ENCODE measurements at regions not wholly inside any gene's neighbourhood (a gene's known extent, or its start where the extent isn't known, plus 50 kb on each side); places are given as distances from the start of the nearest gene placed in this dataset.
"Not testable (repeated sequence)": the region's sequence is repeated elsewhere in the genome, so short reads cannot be mapped to it uniquely, and the experiment has no call there.

- no peak for DNase-seq (ENCODE audit: low spot score)
Measured at GRCh38 chr9:110093871-110094270, 114.1 kb downstream of the C9orf152 start.

DNA sequence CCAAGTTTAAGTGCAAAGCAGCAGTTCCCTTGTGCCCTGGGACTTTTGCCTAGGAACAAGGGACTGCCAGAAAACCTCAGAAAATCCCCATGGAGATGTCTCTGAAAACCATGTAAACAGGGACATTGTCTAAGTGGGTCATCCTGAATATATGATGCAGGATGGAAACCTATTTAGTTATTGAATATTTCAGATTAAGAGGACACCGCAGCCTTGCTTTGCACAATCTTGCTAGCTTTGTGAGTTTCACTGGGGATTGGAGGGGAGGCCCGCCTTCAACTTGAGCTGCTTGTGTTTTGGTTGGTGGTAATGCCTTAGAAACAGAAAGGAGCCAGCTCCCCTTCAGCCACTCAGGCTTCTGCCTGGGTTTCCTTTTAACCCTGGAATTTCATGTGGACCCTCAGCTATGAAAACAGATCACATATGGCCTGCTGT, 112.8 kb downstream of the C9orf152 start:
- DNase-seq (ENCODE audit: low spot score): peak; percentile 26

- DNase-seq (ENCODE audit: low spot score): no peak
Measured at GRCh38 chr9:110095776-110096175, 112.2 kb downstream of the C9orf152 start.

GRCh38 chr9:110096674-110097073, 111.3 kb downstream of the C9orf152 start:
- not testable (repeated sequence) for DNase-seq (ENCODE audit: low spot score)

DNA sequence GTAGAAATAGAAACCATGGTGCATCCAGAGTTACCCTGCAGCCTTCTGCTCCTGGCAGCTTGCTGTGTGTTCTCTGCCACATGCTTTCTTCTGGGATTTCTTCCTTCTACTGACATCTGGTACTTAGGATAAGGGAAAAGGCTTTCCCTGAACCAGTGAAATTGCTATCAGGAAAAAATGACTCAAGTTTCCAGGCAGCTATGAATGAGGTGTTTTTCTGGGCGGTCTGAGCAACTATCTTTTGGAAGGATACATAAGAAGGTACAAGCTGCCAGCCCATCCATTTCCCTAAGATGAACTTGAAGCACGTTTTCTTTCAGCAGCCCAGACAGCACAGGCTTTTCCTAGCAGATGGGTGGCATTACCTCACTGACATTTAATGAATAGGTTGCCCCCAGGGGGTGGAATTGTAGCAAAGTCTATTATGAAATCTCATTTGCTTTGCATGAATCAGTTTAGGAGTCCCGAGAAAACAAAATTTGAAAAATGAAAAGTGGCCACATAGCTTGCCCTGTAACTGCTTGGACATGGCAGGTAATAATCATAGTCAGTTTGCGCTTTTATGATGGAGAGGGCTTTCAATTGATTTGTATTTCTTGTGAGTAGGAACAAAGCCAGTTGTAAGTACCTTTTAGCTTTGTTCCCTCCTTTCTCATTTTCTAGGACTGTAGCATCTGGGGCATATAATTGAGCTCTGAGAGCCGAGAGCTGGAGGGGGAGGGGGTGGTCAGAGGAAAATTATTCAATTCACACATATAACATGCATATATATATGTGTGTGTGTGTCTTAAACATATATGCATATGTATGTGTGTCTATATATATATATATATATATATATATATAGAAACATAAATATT, 108.5 kb downstream of the C9orf152 start:
- peak; percentile 25 for DNase-seq (ENCODE audit: low spot score)

DNA sequence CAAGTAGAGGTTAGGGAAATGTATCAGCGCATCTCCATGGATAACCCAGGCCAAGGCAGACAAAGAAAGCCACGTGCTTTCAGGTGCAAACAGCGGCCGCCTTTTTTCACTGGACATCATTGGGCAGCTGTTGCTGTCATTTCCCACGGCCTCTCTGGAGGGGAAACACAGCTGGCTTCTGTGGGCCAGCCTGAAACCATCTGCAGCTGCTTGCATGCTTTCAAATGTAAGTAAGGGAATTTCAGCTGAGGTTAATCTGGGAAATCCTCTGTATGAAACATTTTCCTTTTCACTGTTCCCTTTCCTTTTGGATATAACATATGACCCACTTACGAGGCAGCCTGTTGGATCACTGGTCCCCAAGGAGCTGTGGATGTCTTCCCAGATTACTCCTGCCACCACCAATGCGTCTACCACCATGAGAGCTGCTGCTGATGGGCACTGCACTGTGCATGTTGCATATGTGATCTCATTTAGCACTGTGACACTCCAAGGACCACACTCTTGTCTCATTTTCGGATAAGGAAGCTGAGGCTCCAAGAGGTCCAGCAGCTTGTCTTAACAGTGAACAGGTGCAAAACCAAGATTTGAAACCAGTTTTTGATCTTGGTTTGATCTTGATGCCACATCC, 106.3 kb downstream of the C9orf152 start:
- no peak for DNase-seq (ENCODE audit: low spot score)

GRCh38 chr9:110103257-110103656, 104.7 kb downstream of the C9orf152 start:
- DNase-seq (ENCODE audit: low spot score): no peak

DNA sequence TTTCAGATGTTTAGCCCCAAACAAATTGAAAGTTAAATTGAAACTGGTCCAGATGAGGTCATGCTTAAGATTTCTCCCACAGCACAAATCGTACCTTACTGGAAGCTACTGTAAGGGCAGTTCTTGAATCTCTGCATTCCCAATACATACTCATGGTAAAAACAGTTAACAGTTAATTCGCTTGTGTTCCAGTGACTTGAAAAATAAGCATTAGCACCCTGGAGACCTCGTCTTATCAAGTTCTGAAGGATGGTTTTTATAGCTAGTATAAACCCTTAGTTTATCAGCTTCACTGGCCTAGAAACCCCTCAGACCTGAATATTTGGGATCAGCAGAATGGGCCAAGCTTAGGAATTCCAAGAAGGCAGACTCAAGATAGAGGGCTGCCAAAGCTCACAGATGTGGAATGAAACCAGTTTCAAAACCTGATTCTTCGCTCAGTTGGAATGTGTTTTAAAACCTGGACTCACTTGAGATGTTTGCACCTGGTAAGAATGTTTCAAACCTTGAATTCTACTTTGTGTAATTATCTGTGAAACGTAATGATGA, 103.6 kb downstream of the C9orf152 start:
- DNase-seq (ENCODE audit: low spot score): no peak

DNA sequence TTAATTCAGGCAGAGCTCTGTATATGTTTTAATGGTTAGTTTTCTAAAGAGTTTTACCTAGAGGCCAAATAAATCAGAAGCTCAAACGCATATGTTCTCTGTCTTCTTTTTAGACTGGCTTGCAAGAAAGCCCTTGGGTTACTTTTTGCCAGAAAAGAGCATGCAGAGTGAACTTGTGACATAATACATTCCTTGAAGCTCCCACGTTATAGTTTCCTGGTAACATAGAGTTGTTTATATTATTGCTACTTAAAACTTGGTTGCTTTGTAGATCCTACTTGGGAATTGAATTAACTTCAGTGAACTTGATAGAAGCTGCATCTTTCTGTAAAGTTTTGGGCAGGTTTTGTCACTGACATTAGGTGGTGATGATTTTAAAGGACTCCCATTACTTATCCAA, 102.9 kb downstream of the C9orf152 start:
- DNase-seq (ENCODE audit: low spot score): no peak

DNA sequence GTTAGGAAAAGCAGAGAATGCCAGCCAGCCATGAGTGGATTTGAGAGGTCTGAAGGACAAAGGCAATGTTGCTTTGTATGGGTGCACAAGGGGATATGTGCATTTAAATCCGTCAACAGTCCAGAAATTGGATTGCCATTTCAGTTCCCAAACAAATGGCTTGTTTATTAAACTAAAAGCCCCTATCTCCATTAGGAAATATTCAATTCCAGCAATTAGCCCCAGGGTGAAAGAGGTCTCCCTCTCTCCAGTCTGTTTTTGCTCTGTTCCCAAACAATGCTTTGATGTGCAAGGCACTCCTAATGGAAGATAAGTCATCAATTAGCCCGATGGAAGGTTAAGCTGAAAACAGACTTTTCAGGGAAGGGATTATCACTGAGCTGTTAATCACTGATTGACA, 101.3 kb downstream of the C9orf152 start:
- DNase-seq (ENCODE audit: low spot score): no peak

- DNase-seq (ENCODE audit: low spot score): no peak
Measured at GRCh38 chr9:110109333-110110092, 98.4 kb downstream of the C9orf152 start.

- DNase-seq (ENCODE audit: low spot score): no peak
Measured at GRCh38 chr9:110110154-110110553, 97.8 kb downstream of the C9orf152 start.

DNA sequence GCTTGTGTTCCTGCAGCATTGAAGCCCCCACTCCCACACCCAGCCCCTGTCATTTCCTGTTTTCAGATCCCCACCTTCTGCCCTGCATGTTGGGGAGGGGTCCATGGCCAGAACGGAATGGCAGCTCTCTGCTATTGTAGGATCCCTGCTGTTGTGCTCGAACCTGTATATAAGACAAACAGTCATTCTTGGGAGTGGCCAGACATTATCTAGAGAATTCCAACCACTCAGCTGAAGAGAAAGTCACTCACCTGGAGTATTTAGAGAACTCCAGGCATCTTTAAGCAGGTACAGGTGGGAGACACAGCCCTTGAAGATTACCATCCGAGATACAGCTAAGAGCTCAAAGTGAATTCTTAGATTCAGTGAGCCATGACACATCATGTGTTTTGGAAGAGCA, 96.1 kb downstream of the C9orf152 start:
- no peak for DNase-seq (ENCODE audit: low spot score)

DNA sequence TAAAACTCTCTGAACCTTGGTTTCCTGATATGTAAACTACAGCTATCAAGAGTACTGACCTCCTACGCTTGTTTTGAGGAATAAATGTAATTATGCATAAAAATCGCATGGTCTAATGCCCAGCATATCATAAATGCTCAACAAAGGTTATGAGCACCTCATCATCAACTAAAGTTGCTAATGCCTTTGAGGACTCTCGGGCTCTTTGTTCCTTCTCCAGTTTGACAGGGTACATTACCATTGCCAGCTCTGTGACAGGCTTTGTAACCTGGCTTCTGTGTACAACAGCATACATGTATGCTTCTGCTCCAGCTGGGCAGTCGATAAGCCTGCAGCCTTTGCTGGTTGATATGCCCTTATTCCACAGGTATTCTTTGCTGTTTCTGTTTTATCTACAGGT, 95.2 kb downstream of the C9orf152 start:
- DNase-seq (ENCODE audit: low spot score): no peak

DNA sequence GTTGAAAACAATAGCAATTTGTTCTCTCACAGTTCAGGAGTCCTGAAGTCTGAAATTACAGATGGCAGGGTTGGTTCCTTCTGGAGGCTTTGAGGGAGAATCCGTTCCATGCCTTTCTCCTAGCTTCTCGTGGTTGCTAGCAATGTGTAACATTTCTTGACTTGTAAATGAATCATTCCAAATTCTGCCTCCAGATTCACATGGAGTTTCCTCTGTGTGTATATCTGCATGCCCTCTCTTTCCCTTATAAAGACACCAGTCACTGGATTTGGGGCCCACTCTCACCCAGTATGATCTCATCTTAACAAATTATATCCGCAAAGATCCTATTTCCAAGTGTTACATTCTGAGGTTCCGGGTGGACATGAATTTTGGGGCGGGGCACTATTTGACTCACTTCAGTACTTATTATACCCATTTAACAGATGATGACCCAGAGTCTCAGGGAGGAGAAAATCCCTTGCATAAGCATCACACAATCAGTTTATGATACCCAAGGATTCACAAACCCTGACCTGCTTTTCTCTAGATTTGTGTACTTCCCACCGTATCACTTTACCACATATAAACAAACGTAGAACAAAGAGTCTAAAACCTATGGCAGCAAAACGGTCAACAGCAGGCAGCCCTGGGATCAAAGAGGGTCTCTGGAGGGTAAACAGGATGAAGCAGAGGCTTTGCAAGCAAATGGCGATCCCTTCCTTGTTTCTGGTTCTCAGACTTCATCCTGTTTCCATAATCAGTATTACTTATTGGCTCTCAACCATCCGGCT, 93.7 kb downstream of the C9orf152 start:
- no peak for DNase-seq (ENCODE audit: low spot score)

GRCh38 chr9:110114859-110115201, 93.1 kb downstream of the C9orf152 start:
- no peak for DNase-seq (ENCODE audit: low spot score)

DNA sequence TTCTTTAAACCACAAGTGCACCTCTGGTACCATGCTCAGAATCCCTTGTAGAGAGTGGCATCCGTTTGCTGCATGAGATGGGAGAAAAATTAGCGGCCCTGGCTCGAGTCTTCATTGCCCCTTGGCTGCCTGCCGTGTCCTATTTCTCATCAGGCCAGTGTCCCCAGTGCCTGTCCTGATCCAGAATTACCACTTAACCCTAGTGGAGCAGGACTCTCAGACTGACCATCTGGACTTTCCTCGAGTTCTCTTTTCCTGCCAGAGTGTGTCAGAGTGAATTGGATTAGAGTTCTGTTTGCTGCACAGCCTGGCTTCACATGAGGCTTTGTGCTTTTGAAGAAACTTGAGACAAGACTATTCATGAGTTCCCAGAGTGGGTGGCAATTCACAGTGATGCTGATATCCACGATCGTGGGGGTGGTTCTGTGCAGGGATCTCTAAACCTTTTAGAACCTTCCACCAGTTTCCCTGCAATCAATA, 92.6 kb downstream of the C9orf152 start:
- DNase-seq (ENCODE audit: low spot score): peak; percentile 29

GRCh38 chr9:110115826-110116542, 92.0 kb downstream of the C9orf152 start:
- DNase-seq (ENCODE audit: low spot score): no peak

GRCh38 chr9:110116543-110116885, 91.4 kb downstream of the C9orf152 start:
- DNase-seq (ENCODE audit: low spot score): no peak

- DNase-seq (ENCODE audit: low spot score): no peak
Measured at GRCh38 chr9:110121170-110121569, 86.8 kb downstream of the C9orf152 start.
